ENCODE measurements at regions not wholly inside any gene's neighbourhood (a gene's known extent, or its start where the extent isn't known, plus 50 kb on each side); places are given as distances from the start of the nearest gene placed in this dataset.

DNA sequence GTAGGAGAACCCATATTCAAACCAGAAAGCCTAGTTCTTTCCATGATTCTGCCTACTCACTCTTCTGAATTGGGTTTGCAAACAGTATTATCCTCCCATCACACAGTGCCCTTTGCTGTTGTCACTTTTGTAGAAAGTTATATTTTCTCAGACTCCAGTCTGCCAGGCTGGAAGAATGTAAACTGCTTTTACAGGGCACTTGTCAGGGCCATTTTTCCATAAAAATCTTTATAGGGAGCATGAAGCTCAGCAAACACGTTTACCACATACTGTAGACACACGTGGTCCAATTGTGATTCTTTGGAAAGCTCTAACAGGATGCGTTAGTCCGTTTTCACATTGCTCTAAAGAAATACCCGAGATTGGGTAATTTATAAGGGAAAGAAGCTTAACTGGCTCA is 204.0 kb downstream of the KCNN2 start:
- H3K9me3 Mint-ChIP-seq: peaks cover 18% of the 10 kb centered on the region
- H3K27me3 Mint-ChIP-seq (ENCODE audit: low read depth): no peaks in the 10 kb centered on the region
- no peak overlapping the region for H3K4me3 Mint-ChIP-seq
- no peak overlapping the region for H3K27ac Mint-ChIP-seq
- no peak for TF ChIP-seq CTCF (IDR thresholded peaks at IDR 0.05; ENCODE audit: unreplicated experiment in 3 of 3)
- no peaks in the 10 kb centered on the region for H3K36me3 Mint-ChIP-seq (ENCODE audit: low read depth)
- no peaks in the 10 kb centered on the region for H3K4me1 Mint-ChIP-seq

DNA sequence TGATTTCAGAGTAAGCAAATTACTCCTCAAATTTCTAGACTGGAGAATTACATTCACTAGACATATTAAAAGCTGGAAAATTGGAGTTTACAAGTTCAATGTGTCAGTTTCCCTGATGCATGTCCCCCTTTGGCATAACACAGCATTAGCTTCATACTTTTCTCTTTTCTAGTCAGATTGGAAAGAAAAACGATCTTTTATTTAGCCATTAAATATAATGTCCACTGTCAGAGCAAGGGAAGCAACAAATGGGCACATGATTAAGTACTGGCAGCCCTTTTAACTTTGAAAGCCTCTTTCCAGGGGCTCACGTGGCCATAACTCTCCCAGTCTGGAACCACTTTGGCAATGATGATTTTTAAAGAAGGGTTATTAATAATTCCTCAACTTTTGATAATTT is 203.3 kb downstream of the KCNN2 start:
- H3K27me3 Mint-ChIP-seq (ENCODE audit: low read depth): no peaks in the 10 kb centered on the region
- no peaks in the 10 kb centered on the region for H3K36me3 Mint-ChIP-seq (ENCODE audit: low read depth)
- H3K9me3 Mint-ChIP-seq: peaks cover 16% of the 10 kb centered on the region
- peak overlapping the region; percentile 33 to 63 (median 41) for H3K27ac Mint-ChIP-seq
- no peak overlapping the region for H3K4me3 Mint-ChIP-seq
- TF ChIP-seq CTCF (IDR thresholded peaks at IDR 0.05; ENCODE audit: unreplicated experiment in 3 of 3): no peak
- H3K4me1 Mint-ChIP-seq: no peaks in the 10 kb centered on the region

GRCh38 chr5:114561415-114561814 is 199.5 kb downstream of the KCNN2 start:
- Mint-ChIP-seq H3K27ac (no peak overlapping the region), H3K4me3 (no peak overlapping the region), H3K36me3 (ENCODE audit: low read depth) (no peaks in the 10 kb centered on the region), H3K27me3 (ENCODE audit: low read depth) (peaks cover 1% of the 10 kb centered on the region), H3K9me3 (peaks cover 3% of the 10 kb centered on the region), H3K4me1 (no peaks in the 10 kb centered on the region)
- TF ChIP-seq CTCF (IDR thresholded peaks at IDR 0.05; ENCODE audit: unreplicated experiment in 3 of 3): no peak
